ENCODE measurements at regions not wholly inside any gene's neighbourhood (a gene's known extent, or its start where the extent isn't known, plus 50 kb on each side); places are given as distances from the start of the nearest gene placed in this dataset.

- H3K9me3 ChIP-seq (ENCODE audit: control insufficient read depth in 4 of 4, low read length in 3 of 4) = peaks cover 0 to 7% (median 2%) of the 10 kb centered on the region in 4 donors
- H3K4me3 ChIP-seq (ENCODE audit: low read depth in 1 of 3, low read length in 3 of 3) = no peak overlapping the region
- no peak overlapping the region for H3K27ac ChIP-seq (ENCODE audit: low read depth in 1 of 2, low read length in 2 of 2)
- H3K4me1 ChIP-seq (ENCODE audit: control insufficient read depth in 4 of 4, insufficient read depth in 4 of 4, low read length in 3 of 4) = peaks cover 0 to 3% (median 0%) of the 10 kb centered on the region in 4 donors
- H3K36me3 ChIP-seq (ENCODE audit: control insufficient read depth in 4 of 4, insufficient read depth in 3 of 4, low read depth in 1 of 4, low read length in 3 of 4) = peaks cover 0 to 4% (median 0%) of the 10 kb centered on the region in 4 donors
- H3K27me3 ChIP-seq (ENCODE audit: control insufficient read depth in 4 of 4, insufficient read depth in 4 of 4, low read length in 3 of 4) = peaks cover 0 to 4% (median 0%) of the 10 kb centered on the region in 4 donors
- no peak overlapping the region for H3K9ac ChIP-seq (ENCODE audit: low read depth in 1 of 2, low read length in 2 of 2)
- 96% methylated on average over 4 of the region's 4 CpGs for WGBS
- TF ChIP-seq, protein P1, sequence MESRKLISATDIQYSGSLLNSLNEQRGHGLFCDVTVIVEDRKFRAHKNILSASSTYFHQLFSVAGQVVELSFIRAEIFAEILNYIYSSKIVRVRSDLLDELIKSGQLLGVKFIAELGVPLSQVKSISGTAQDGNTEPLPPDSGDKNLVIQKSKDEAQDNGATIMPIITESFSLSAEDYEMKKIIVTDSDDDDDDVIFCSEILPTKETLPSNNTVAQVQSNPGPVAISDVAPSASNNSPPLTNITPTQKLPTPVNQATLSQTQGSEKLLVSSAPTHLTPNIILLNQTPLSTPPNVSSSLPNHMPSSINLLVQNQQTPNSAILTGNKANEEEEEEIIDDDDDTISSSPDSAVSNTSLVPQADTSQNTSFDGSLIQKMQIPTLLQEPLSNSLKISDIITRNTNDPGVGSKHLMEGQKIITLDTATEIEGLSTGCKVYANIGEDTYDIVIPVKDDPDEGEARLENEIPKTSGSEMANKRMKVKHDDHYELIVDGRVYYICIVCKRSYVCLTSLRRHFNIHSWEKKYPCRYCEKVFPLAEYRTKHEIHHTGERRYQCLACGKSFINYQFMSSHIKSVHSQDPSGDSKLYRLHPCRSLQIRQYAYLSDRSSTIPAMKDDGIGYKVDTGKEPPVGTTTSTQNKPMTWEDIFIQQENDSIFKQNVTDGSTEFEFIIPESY (IDR thresholded peaks at IDR 0.05) = no peak
- TF ChIP-seq TAF1 (conservative IDR thresholded peaks at IDR 0.05) (no peak), EGR1 (IDR thresholded peaks at IDR 0.05; ENCODE audit: low read depth in 2 of 2) (no peak), YY1 (IDR thresholded peaks at IDR 0.05) (no peak), SP1 (IDR thresholded peaks at IDR 0.05) (no peak), HNF4G (IDR thresholded peaks at IDR 0.05) (no peak), ATF3 (IDR thresholded peaks at IDR 0.05) (no peak), MAX (IDR thresholded peaks at IDR 0.05) (no peak), NR2F2 (IDR thresholded peaks at IDR 0.05) (no peak), HNF4A (conservative IDR thresholded peaks at IDR 0.05) (no peak), REST (IDR thresholded peaks at IDR 0.05) (no peak), JUND (IDR thresholded peaks at IDR 0.05) (no peak), FOXA2 (IDR thresholded peaks at IDR 0.05) (no peak), FOXA1 (IDR thresholded peaks at IDR 0.05) (no peak), RXRA (IDR thresholded peaks at IDR 0.05) (no peak), GABPA (IDR thresholded peaks at IDR 0.05 in 1 of 2, conservative IDR thresholded peaks at IDR 0.05 in 1 of 2) (no peak), RAD21 (IDR thresholded peaks at IDR 0.05) (no peak)
- TF ChIP-seq, protein P2, sequence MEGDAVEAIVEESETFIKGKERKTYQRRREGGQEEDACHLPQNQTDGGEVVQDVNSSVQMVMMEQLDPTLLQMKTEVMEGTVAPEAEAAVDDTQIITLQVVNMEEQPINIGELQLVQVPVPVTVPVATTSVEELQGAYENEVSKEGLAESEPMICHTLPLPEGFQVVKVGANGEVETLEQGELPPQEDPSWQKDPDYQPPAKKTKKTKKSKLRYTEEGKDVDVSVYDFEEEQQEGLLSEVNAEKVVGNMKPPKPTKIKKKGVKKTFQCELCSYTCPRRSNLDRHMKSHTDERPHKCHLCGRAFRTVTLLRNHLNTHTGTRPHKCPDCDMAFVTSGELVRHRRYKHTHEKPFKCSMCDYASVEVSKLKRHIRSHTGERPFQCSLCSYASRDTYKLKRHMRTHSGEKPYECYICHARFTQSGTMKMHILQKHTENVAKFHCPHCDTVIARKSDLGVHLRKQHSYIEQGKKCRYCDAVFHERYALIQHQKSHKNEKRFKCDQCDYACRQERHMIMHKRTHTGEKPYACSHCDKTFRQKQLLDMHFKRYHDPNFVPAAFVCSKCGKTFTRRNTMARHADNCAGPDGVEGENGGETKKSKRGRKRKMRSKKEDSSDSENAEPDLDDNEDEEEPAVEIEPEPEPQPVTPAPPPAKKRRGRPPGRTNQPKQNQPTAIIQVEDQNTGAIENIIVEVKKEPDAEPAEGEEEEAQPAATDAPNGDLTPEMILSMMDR (IDR thresholded peaks at IDR 0.05; ENCODE audit: low read depth, low read length, missing input control) = no peak
- DNase-seq (ENCODE audit: low spot score) = no peak
These were observed 99.2 kb upstream of the IGSF1 start for GRCh38 chrX:131388293-131388692.

Measured in liver (tissue), 8 donors.